ENCODE measurements at regions not wholly inside any gene's neighbourhood (a gene's known extent, or its start where the extent isn't known, plus 50 kb on each side); places are given as distances from the start of the nearest gene placed in this dataset.
"Not testable (repeated sequence)": the region's sequence is repeated elsewhere in the genome, so short reads cannot be mapped to it uniquely, and the experiment has no call there.

- no peak for TF ChIP-seq CTCF (IDR thresholded peaks at IDR 0.05)
- no peak overlapping the region for H3K27ac ChIP-seq
- no peaks in the 10 kb centered on the region for H3K27me3 ChIP-seq
- H3K4me3 ChIP-seq: no peak overlapping the region
- no peak for DNase-seq (ENCODE audit: low spot score in 2 of 2)
- H3K9me3 ChIP-seq: no peaks in the 10 kb centered on the region
- H3K36me3 ChIP-seq: no peaks in the 10 kb centered on the region
- intact Hi-C loops (cut with DNase I): no loop called here
- H3K4me1 ChIP-seq: no peaks in the 10 kb centered on the region
Measured at GRCh38 chr13:88483202-88483601, 812.0 kb downstream of the SLITRK5 start.

- TF ChIP-seq CTCF (IDR thresholded peaks at IDR 0.05): no peak
- Histone ChIP-seq H3K27me3 (no peaks in the 10 kb centered on the region), H3K4me1 (no peaks in the 10 kb centered on the region), H3K36me3 (no peaks in the 10 kb centered on the region), H3K27ac (no peak overlapping the region), H3K9me3 (peaks cover 3 to 8% of the 10 kb centered on the region in 2 donors), H3K4me3 (no peak overlapping the region)
- intact Hi-C loops (cut with DNase I): no loop called here
- no peak for DNase-seq (ENCODE audit: low spot score in 2 of 2)
Measured at GRCh38 chr13:88507909-88508308, 836.7 kb downstream of the SLITRK5 start.

GRCh38 chr13:88512993-88513392 lies 841.8 kb downstream of the SLITRK5 start:
- H3K27ac ChIP-seq; DNase-seq (ENCODE audit: low spot score in 2 of 2); H3K9me3 ChIP-seq; H3K36me3 ChIP-seq; H3K27me3 ChIP-seq; intact Hi-C loops (cut with DNase I); H3K4me3 ChIP-seq; H3K4me1 ChIP-seq: not testable (repeated sequence)

GRCh38 chr13:88526186-88526852 lies 855.1 kb downstream of the SLITRK5 start:
- Histone ChIP-seq H3K9me3 (no peaks in the 10 kb centered on the region), H3K4me3 (no peak overlapping the region), H3K27ac (no peak overlapping the region), H3K4me1 (no peaks in the 10 kb centered on the region), H3K27me3 (no peaks in the 10 kb centered on the region), H3K36me3 (no peaks in the 10 kb centered on the region)
- DNase-seq (ENCODE audit: low spot score in 2 of 2): no peak
- intact Hi-C loops (cut with DNase I): no loop called here
- TF ChIP-seq CTCF (IDR thresholded peaks at IDR 0.05): no peak

GRCh38 chr13:88526853-88527215 lies 855.7 kb downstream of the SLITRK5 start:
- no peak overlapping the region for H3K27ac ChIP-seq
- no peak overlapping the region for H3K4me3 ChIP-seq
- H3K36me3 ChIP-seq: no peaks in the 10 kb centered on the region
- no peaks in the 10 kb centered on the region for H3K9me3 ChIP-seq
- H3K27me3 ChIP-seq: no peaks in the 10 kb centered on the region
- intact Hi-C loops (cut with DNase I): no loop called here
- no peak for TF ChIP-seq CTCF (IDR thresholded peaks at IDR 0.05)
- no peak for DNase-seq (ENCODE audit: low spot score in 2 of 2)
- no peaks in the 10 kb centered on the region for H3K4me1 ChIP-seq

GRCh38 chr13:88541994-88542393 lies 870.8 kb downstream of the SLITRK5 start:
- H3K27ac ChIP-seq: no peak overlapping the region
- TF ChIP-seq CTCF (IDR thresholded peaks at IDR 0.05): no peak
- no peaks in the 10 kb centered on the region for H3K27me3 ChIP-seq
- H3K9me3 ChIP-seq: no peaks in the 10 kb centered on the region
- no peak for DNase-seq (ENCODE audit: low spot score in 2 of 2)
- no peaks in the 10 kb centered on the region for H3K4me1 ChIP-seq
- intact Hi-C loops (cut with DNase I): no loop called here
- no peaks in the 10 kb centered on the region for H3K36me3 ChIP-seq
- H3K4me3 ChIP-seq: no peak overlapping the region
